HAP-1 (cell line): ENCODE measurements at regions not wholly inside any gene's neighbourhood (a gene's known extent, or its start where the extent isn't known, plus 50 kb on each side); places are given as distances from the start of the nearest gene placed in this dataset.
A peak's percentile ranks its signal among the peaks of the same experiment; 100 is the strongest.
"Not testable (repeated sequence)": the region's sequence is repeated elsewhere in the genome, so short reads cannot be mapped to it uniquely, and the experiment has no call there.

ENCODE experiments used
- DNase-seq, 2 experiments: peaks; one replicate each; pipeline ENCODE4 v3.0.0-alpha.2; 2016 to 2020; ENCODE audit warnings: low spot score in 2 of 2
- H3K27me3 ChIP-seq: fragments of 250-450 bp; sonication (Bioruptor Pico); 2 replicates; pipeline ENCODE4 v1.5.1; 2020; ENCODE audit warnings: low read depth, mild to moderate bottlenecking, moderate library complexity
- H3K36me3 ChIP-seq: fragments of 250-450 bp; sonication (Bioruptor Pico); replicated peaks from 2 replicates; pipeline ENCODE4 v1.5.1; 2020; ENCODE audit warnings: mild to moderate bottlenecking
- H3K4me1 ChIP-seq: fragments of 250-450 bp; sonication (Bioruptor Pico); 2 replicates; pipeline ENCODE4 v1.5.1; 2020; ENCODE audit warnings: mild to moderate bottlenecking
- H3K4me3 ChIP-seq: fragments of 250-450 bp; sonication (Bioruptor Pico); 2 replicates; pipeline ENCODE4 v1.5.1; 2020; ENCODE audit warnings: mild to moderate bottlenecking, moderate library complexity
- H3K9me3 ChIP-seq: fragments of 250-450 bp; sonication (Bioruptor Pico); 2 replicates; pipeline ENCODE4 v1.5.1; 2020; ENCODE audit warnings: mild to moderate bottlenecking, moderate library complexity
- in situ Hi-C: fragments of 300-500 bp; cut with MboI; formaldehyde crosslinking; loops from 3 replicates; pipeline ENCODE4 v1.14.3; 2020; ENCODE audit warnings: low sequenced_read_pairs, inconsistent platforms, mixed read lengths

- Histone ChIP-seq H3K4me1 (no peaks in the 10 kb centered on the region), H3K36me3 (no peaks in the 10 kb centered on the region), H3K9me3 (no peaks in the 10 kb centered on the region), H3K4me3 (no peak overlapping the region), H3K27me3 (no peaks in the 10 kb centered on the region)
- no peak for DNase-seq
- in situ Hi-C loops, result loop anchor here (10.0 to 25.0 kb wide), 2 partner anchors 423 to 1031 kb away; no protein-coding TSS in a partner anchor
Measured at GRCh38 chr4:25981749-25982148, 67.7 kb downstream of the SMIM20 start.

- no peak for DNase-seq
- in situ Hi-C loops, result loop anchor here (10.0 to 25.0 kb wide), 2 partner anchors 422 to 1029 kb away; no protein-coding TSS in a partner anchor
- H3K4me1 ChIP-seq, result peaks cover 4% of the 10 kb centered on the region; the same call in 1 of the 2 replicates
- H3K4me3 ChIP-seq, result no peak overlapping the region
- H3K9me3 ChIP-seq, result no peaks in the 10 kb centered on the region
- H3K36me3 ChIP-seq, result no peaks in the 10 kb centered on the region
- H3K27me3 ChIP-seq, result no peaks in the 10 kb centered on the region
Measured at GRCh38 chr4:25982962-25983361, 68.9 kb downstream of the SMIM20 start.

- H3K4me1 ChIP-seq, result peaks cover 8% of the 10 kb centered on the region; the same call in 1 of the 2 replicates
- in situ Hi-C loops, result loop anchor here (10.0 to 25.0 kb wide), 2 partner anchors 421 to 1028 kb away; no protein-coding TSS in a partner anchor
- H3K36me3 ChIP-seq, result no peaks in the 10 kb centered on the region
- H3K9me3 ChIP-seq, result no peaks in the 10 kb centered on the region
- no peak overlapping the region for H3K4me3 ChIP-seq
- no peak for DNase-seq
- no peaks in the 10 kb centered on the region for H3K27me3 ChIP-seq
Measured at GRCh38 chr4:25984266-25984665, 70.2 kb downstream of the SMIM20 start.

GRCh38 chr4:25984796-25985195 is 70.8 kb downstream of the SMIM20 start:
- no peaks in the 10 kb centered on the region for H3K36me3 ChIP-seq
- H3K4me3 ChIP-seq, result no peak overlapping the region
- H3K4me1 ChIP-seq, result peaks cover 8% of the 10 kb centered on the region; the same call in 1 of the 2 replicates
- DNase-seq, result no peak
- in situ Hi-C loops, result loop anchor here (10.0 to 25.0 kb wide), 2 partner anchors 420 to 1028 kb away; no protein-coding TSS in a partner anchor
- no peaks in the 10 kb centered on the region for H3K27me3 ChIP-seq
- no peaks in the 10 kb centered on the region for H3K9me3 ChIP-seq

- H3K36me3 ChIP-seq, result no peaks in the 10 kb centered on the region
- in situ Hi-C loops, result loop anchor here (10.0 to 25.0 kb wide), 2 partner anchors 418 to 1025 kb away; no protein-coding TSS in a partner anchor
- H3K27me3 ChIP-seq, result no peaks in the 10 kb centered on the region
- DNase-seq, result no peak
- no peak overlapping the region for H3K4me3 ChIP-seq
- H3K4me1 ChIP-seq, result peaks cover 8% of the 10 kb centered on the region; the same call in 1 of the 2 replicates
- H3K9me3 ChIP-seq, result no peaks in the 10 kb centered on the region
Measured at GRCh38 chr4:25986807-25987206, 72.8 kb downstream of the SMIM20 start.

- in situ Hi-C loops, result loop anchor here (25.0 kb wide), 1 partner anchor 1021 kb away; no protein-coding TSS in a partner anchor
- no peaks in the 10 kb centered on the region for H3K27me3 ChIP-seq
- H3K4me1 ChIP-seq, result peaks cover 12% of the 10 kb centered on the region; the same call in 1 of the 2 replicates
- no peak overlapping the region for H3K4me3 ChIP-seq
- H3K9me3 ChIP-seq, result no peaks in the 10 kb centered on the region
- DNase-seq, result peak; percentile 11 to 39
- H3K36me3 ChIP-seq, result no peaks in the 10 kb centered on the region
Measured at GRCh38 chr4:25991340-25991739, 77.3 kb downstream of the SMIM20 start.

- no peak overlapping the region for H3K4me3 ChIP-seq
- DNase-seq, result peak; percentile 70 to 88
- H3K36me3 ChIP-seq, result no peaks in the 10 kb centered on the region
- H3K4me1 ChIP-seq, result 0 out of 2 replicates have a peak, but pooled peaks cover 4% of the 10 kb centered on the region
- in situ Hi-C loops, result loop anchor here (25.0 kb wide), 1 partner anchor 1019 kb away; no protein-coding TSS in a partner anchor
- H3K9me3 ChIP-seq, result no peaks in the 10 kb centered on the region
- no peaks in the 10 kb centered on the region for H3K27me3 ChIP-seq
Measured at GRCh38 chr4:25993395-25994185, 79.6 kb downstream of the SMIM20 start.

- not testable (repeated sequence) for H3K4me3 ChIP-seq, H3K27me3 ChIP-seq, H3K4me1 ChIP-seq, DNase-seq, H3K9me3 ChIP-seq, H3K36me3 ChIP-seq
- in situ Hi-C loops, result loop anchor here (25.0 kb wide), 1 partner anchor 1018 kb away; no protein-coding TSS in a partner anchor
Measured at GRCh38 chr4:25994577-25994976, 80.6 kb downstream of the SMIM20 start.

- Histone ChIP-seq H3K27me3 (peaks cover under 1% of the 10 kb centered on the region; the same call in 1 of the 2 replicates), H3K4me3 (no peak overlapping the region), H3K9me3 (no peaks in the 10 kb centered on the region), H3K36me3 (no peaks in the 10 kb centered on the region), H3K4me1 (no peaks in the 10 kb centered on the region)
- no peak for DNase-seq
- in situ Hi-C loops, result no loop called here
Measured at GRCh38 chr4:26000274-26000950, 86.4 kb downstream of the SMIM20 start.

GRCh38 chr4:26001413-26001812 is 87.4 kb downstream of the SMIM20 start:
- no peaks in the 10 kb centered on the region for H3K4me1 ChIP-seq
- H3K36me3 ChIP-seq, result no peaks in the 10 kb centered on the region
- in situ Hi-C loops, result no loop called here

GRCh38 chr4:26001816-26002215 is 87.8 kb downstream of the SMIM20 start:
- H3K9me3 ChIP-seq, result no peaks in the 10 kb centered on the region
- H3K4me3 ChIP-seq, result no peak overlapping the region
- DNase-seq, result no peak
- H3K4me1 ChIP-seq, result no peaks in the 10 kb centered on the region
- in situ Hi-C loops, result no loop called here
- peaks cover 3% of the 10 kb centered on the region; the same call in 1 of the 2 replicates for H3K27me3 ChIP-seq
- no peaks in the 10 kb centered on the region for H3K36me3 ChIP-seq

More at GRCh38 chr4:26001413-26001812, 87.4 kb downstream of the SMIM20 start:
- H3K27me3 ChIP-seq, result peaks cover 3% of the 10 kb centered on the region; the same call in 1 of the 2 replicates
- no peaks in the 10 kb centered on the region for H3K9me3 ChIP-seq
- DNase-seq, result no peak
- no peak overlapping the region for H3K4me3 ChIP-seq

- Histone ChIP-seq H3K27me3 (peaks cover 3% of the 10 kb centered on the region; the same call in 1 of the 2 replicates), H3K4me1 (no peaks in the 10 kb centered on the region), H3K4me3 (no peak overlapping the region), H3K36me3 (no peaks in the 10 kb centered on the region), H3K9me3 (no peaks in the 10 kb centered on the region)
- in situ Hi-C loops, result no loop called here
- no peak for DNase-seq
Measured at GRCh38 chr4:26003056-26003455, 89.0 kb downstream of the SMIM20 start.

GRCh38 chr4:26004290-26004689 is 90.3 kb downstream of the SMIM20 start:
- no peaks in the 10 kb centered on the region for H3K4me1 ChIP-seq
- in situ Hi-C loops, result no loop called here

More at GRCh38 chr4:26004290-26004689, 90.3 kb downstream of the SMIM20 start:
- no peak for DNase-seq
- H3K4me3 ChIP-seq, result no peak overlapping the region
- no peaks in the 10 kb centered on the region for H3K36me3 ChIP-seq
- H3K9me3 ChIP-seq, result no peaks in the 10 kb centered on the region
- H3K27me3 ChIP-seq, result peaks cover 3% of the 10 kb centered on the region; the same call in 1 of the 2 replicates
